NCI-H774 (cell line): ENCODE measurements at regions not wholly inside any gene's neighbourhood (a gene's known extent, or its start where the extent isn't known, plus 50 kb on each side); places are given as distances from the start of the nearest gene placed in this dataset.
"Not testable (repeated sequence)": the region's sequence is repeated elsewhere in the genome, so short reads cannot be mapped to it uniquely, and the experiment has no call there.

Experiments
- DNase-seq: peaks from one replicate; lab custom pipeline; 2025; lab: John Stamatoyannopoulos, UW

DNA sequence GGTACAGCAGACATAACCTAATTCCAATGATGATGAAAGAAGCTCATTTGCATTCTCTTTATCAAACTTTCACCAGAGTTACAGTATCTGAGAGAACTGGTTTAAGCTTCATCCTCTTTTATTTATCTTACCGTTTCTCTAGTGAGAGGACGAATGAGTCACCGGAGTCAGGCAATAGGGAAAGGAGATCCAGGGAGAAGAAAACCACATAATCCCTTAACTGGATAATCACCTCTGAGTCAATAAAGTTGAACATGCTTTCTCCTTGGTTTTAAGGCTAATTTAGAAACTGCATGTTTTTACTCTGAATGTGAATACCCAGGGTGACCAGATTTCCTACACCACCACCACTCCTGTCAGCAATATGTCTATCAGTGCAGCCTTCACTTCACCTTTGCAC, 313.7 kb upstream of the TBX18 start:
- DNase-seq: no peak

DNA sequence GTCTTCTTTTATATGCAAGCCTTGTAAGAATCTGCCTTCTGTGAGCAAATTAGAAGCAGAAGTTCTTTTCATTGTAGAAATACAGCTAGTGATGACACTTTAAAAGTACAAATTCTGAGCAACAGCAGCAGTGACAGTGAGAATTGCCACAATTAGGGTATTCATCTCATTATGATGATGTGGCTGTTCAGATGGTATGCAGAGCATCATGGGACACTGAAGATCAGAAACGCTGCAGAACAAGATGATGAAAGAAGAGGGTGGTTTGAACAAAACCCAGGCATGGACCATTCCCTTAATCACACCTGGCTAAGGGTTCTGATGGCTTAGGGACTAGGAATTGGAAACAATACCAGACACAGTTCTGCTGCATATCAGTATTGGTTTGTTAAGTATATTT, 312.7 kb upstream of the TBX18 start:
- DNase-seq: no peak

GRCh38 chr6:85071845-85072244, 307.4 kb upstream of the TBX18 start:
- DNase-seq: not testable (repeated sequence)

DNA sequence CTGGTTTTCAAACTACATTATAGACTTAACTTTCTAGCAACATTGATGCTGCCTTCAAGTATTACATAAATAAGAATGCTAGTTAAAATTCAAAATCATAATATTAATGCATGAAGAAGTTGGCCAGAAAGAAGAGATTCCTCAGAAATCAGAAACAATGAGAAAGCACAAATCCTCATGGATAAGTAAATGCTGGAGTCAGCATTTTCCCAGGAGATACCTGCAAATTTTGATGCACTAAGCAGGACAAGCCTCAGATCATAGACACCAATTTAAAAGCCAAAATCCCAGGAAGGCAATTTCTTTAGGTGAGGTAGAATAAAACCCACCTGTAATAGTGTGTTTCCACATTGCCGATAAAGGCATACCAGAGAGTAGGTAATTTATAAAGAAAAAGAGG, 305.2 kb upstream of the TBX18 start:
- no peak for DNase-seq

GRCh38 chr6:85068221-85068620, 303.8 kb upstream of the TBX18 start:
- DNase-seq: no peak

- no peak for DNase-seq
Observed at GRCh38 chr6:85066266-85066665, 301.9 kb upstream of the TBX18 start.

DNA sequence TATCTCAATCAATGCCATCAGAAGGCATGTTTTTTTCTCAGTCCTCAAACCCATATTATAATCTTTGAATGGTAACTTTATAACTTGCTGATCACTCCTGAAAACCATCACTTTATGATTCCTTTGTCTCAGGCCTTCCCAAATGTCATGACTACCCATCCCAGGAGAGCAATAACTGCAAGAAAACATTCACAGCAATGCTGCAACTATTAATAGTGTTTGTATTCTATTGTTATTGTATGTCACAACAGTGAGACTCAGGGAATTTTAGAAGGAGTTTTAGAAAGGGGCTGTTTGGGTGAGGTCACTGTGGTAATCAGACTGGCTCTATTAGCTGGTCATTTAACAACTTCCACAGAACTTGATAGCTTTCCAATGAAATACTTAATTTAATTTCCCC, 301.4 kb upstream of the TBX18 start:
- DNase-seq: no peak

GRCh38 chr6:85063611-85064010, 299.2 kb upstream of the TBX18 start:
- DNase-seq: no peak

DNA sequence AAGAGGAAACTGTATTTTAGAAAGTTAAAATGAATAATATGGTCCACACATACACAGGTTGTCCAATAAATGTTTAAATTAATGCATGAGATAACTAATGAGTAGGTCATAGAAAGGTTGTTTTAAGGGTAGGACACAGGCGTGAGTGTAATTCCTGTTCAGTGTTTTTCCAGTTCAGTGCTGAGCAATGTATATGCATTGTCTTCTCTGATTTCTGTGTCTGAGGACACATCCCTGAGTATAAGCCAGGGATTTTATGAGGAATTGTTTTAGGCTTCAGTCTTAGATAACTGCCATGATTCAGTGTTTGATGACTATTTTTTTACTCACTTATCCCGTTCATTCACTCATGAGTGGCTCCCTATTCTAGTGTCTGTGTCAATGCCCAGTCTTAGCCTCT, 298.5 kb upstream of the TBX18 start:
- DNase-seq: no peak

DNA sequence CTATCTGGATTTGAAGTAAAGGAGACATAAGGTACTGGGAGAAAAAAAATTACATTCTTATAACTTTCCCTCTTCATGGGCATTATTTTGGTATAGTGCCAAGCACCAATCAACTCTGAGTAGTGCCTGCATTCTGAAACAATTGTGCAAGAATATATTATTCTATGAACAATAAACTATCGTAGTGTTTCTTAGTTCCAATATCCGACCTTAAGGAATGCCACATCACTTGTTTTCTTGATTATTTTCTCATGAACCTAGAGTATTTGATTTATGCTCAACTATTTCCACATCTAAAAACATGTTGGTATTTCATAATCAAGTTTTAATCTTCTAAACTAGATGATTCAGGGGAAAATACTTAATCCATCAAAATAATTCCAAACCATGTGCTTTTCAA, 294.4 kb upstream of the TBX18 start:
- DNase-seq: no peak

DNA sequence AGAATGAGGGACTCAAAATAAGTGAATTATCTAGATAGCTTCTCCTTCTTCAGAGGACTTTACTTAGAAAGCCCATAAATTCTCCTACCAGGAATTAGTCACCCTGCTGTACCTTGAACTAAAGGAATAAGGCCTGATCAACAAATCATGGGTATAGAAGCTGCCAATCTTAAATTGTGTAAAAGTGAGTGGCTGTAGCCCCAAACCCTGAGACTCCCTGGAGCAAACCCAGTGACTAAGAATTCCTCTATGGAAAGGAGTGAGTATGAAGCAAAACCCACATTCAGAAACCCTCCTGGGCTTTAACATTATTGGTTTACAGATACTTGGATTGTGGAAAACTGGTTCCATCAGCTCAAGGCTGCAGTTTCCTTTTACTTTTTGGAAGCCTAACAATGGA, 285.8 kb upstream of the TBX18 start:
- DNase-seq: no peak

- DNase-seq: no peak
Observed at GRCh38 chr6:85049282-85049681, 284.9 kb upstream of the TBX18 start.

- DNase-seq: no peak
Observed at GRCh38 chr6:85047818-85048217, 283.4 kb upstream of the TBX18 start.

DNA sequence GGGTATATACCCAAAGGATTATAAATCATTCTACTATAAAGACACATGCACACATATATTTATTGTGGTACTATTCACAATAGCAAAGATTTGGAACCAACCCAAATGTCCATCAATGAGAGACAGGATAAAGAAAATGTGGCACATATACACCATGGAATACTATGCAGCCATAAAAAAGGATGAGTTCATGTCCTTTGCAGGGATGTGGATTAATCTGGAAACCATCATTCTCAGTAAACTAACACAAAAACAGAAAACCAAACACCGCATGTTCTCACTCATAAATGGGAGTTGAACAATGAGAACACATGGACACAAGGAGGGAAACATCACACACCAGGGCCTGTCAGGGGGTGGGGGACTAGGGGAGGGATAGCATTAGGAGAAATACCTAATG, 281.4 kb upstream of the TBX18 start:
- DNase-seq: not testable (repeated sequence)

- DNase-seq: no peak
Observed at GRCh38 chr6:85044361-85044760, 280.0 kb upstream of the TBX18 start.

DNA sequence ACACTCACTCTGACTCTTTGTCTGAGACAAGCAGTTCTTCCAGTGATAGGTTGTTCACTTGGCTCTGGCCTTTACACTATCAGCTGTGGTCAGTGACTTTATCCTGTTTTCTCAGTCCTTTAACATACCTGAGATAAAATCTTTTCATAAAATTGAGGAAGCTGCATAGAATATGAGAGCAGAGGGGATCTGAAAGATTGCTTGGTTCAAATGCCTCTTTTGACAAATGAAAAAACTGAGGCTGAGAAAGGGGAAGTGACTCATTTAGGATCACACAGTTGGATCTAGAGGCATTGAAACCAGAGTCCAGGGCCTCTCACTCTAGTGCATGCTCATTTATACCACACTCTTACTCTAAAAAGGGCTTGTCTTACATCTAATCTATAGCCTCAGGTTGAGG, 277.0 kb upstream of the TBX18 start:
- no peak for DNase-seq

- DNase-seq: no peak
Observed at GRCh38 chr6:85037221-85037620, 272.8 kb upstream of the TBX18 start.

DNA sequence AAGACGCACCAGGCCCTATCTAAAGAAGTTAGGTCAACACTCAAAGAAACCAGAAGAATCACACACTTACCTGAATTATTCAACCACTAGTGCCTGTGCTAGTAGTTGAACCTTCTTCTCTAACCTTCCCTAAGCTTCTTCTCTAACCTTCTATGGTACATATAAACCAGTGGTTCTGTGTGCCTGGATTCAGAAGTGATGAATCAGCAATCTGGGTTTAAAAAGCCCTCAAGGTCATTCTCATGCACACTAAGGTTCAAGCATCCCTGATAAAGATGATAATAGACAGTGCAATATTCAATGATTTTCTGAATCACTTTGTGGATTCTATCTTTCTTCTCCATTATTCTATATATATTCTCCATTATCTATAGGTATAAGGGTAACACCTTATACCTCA, 271.4 kb upstream of the TBX18 start:
- no peak for DNase-seq

DNA sequence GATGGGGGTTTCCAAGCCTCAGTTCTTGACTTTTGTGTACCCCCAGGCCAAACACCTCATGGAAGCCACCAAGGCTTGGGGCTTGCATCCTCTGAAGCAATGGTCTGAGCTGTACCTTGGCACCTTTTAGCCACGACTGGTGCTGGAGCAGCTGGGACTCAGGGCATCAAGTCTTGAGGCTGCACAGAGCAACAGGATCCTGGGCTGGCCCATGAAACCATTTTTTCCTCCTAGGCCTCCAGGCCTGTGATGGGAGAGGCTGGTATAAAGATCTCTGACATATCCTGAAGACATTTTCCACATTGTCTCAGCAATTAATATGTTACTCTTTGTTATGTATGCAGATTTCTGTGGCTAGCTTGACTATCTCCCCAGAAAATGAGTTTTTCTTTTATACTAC, 269.1 kb upstream of the TBX18 start:
- DNase-seq: no peak

- DNase-seq: no peak
Observed at GRCh38 chr6:85026021-85026420, 261.6 kb upstream of the TBX18 start.

DNA sequence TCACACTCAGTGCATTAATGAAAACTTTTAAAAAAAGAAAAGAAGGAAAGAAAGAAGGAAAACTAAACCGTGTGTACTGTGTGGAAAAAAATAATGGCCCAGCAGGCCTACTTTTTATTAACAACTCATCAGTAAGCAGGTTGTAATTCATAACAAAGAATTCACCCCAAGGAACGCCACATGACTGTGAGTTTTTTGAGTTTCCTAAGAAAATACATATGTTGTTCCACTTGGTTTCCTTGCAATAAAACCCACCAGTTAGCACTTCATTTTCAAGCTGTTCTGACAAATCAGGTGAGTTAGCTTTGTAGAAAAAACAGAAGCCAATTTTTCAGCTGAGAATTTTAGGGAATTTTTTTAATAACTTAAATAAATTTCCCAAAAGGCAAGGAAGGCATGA, 259.3 kb upstream of the TBX18 start:
- no peak for DNase-seq

- no peak for DNase-seq
Observed at GRCh38 chr6:85017352-85017751, 253.0 kb upstream of the TBX18 start.

- no peak for DNase-seq
Observed at GRCh38 chr6:85016726-85017125, 252.3 kb upstream of the TBX18 start.

DNA sequence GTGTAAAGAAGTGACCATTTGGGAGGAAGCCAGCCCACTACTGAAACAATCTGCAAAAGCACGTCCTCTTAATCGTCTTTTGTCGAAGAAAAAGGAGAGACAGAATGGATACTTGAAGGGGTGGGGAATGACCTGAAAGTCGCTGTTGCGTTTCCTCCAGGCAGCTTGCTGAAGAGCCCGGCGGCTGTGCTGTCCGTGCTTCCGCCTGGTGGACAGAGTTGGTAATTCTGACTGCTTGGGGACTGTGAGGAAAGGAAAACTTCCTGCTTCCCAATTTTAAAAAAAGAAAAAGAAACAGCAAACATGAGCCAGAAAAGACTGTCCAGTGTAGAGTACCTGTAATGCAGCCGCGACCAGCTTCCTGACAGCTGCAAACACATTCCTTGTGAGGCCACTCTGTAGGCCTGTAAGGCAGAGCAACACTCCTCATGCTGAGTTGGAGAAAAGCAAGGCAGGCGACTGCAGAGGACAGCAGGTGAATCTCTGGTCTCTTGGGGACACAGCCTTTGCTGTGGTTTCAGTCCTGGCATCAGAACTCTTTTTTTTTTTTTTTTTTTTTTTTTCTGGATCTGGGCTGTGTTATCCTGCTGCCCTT, 251.1 kb upstream of the TBX18 start:
- peak; percentile 73 for DNase-seq

DNA sequence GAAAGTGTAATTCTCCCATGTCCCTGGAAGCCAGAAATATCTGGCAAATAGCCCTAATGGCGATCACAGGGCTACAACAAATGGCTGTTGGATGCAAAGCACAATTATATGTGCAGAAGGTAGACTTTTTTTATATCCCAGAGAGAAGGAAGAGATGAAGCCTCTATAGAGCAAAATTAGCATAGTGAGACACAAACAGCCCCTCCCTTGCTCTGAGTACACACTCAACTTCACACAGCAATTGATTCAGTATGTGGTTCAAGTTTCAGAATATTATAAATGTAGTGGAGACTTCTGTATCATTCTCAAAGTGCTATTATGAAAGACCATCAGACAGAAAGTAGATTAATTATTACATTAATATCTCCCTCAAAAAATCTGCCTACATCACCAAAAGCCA, 246.5 kb upstream of the TBX18 start:
- no peak for DNase-seq
